ENCODE measurements at regions not wholly inside any gene's neighbourhood (a gene's known extent, or its start where the extent isn't known, plus 50 kb on each side); places are given as distances from the start of the nearest gene placed in this dataset.

- Histone ChIP-seq H3K9me3 (no peaks in the 10 kb centered on the region), H3K4me1 (peaks cover 25% of the 10 kb centered on the region), H3K4me3 (no peak overlapping the region), H3K36me3 (ENCODE audit: insufficient read depth in 1 of 2, low read depth in 1 of 2) (no peaks in the 10 kb centered on the region), H3K27me3 (ENCODE audit: insufficient read depth in 3 of 3, low read length in 2 of 3) (no peaks in the 10 kb centered on the region), H3K27ac (no peak overlapping the region)
- intact Hi-C loops (cut with DNase I): loop anchor here in 1 of 2 donors (10.0 kb wide), 2 partner anchors 145 to 325 kb away; partner anchors contain the start of gene ARHGAP5
- 50 to 85% (median 82%) methylated on average over 1 of the region's 1 CpG for WGBS, 3 donors
- ATAC-seq (no peak), DNase-seq (no peak)
- TF ChIP-seq CTCF (IDR thresholded peaks at IDR 0.05): no peak
Measured at GRCh38 chr14:31930070-31930469, 147.0 kb upstream of the ARHGAP5 start.

- TF ChIP-seq CTCF (IDR thresholded peaks at IDR 0.05): no peak
- Histone ChIP-seq H3K9me3 (no peaks in the 10 kb centered on the region), H3K4me3 (no peak overlapping the region), H3K27me3 (ENCODE audit: insufficient read depth in 3 of 3, low read length in 2 of 3) (no peaks in the 10 kb centered on the region), H3K4me1 (peaks cover 28% of the 10 kb centered on the region), H3K27ac (no peak overlapping the region), H3K36me3 (ENCODE audit: insufficient read depth in 1 of 2, low read depth in 1 of 2) (no peaks in the 10 kb centered on the region)
- ATAC-seq: no peak
- DNase-seq: no peak
- WGBS, 3 donors: 77 to 88% (median 79%) methylated on average over 3 of the region's 3 CpGs
- intact Hi-C loops (cut with DNase I): loop anchor here in 1 of 2 donors (10.0 kb wide), 2 partner anchors 144 to 324 kb away; partner anchors contain the start of gene ARHGAP5
Measured at GRCh38 chr14:31930493-31931240, 146.4 kb upstream of the ARHGAP5 start.

- intact Hi-C loops (cut with DNase I): loop anchor here in 1 of 2 donors (10.0 kb wide), 2 partner anchors 142 to 322 kb away; partner anchors contain the start of gene ARHGAP5
- DNase-seq (no peak), ATAC-seq (no peak)
- Histone ChIP-seq H3K4me3 (no peak overlapping the region), H3K4me1 (peaks cover 12% of the 10 kb centered on the region), H3K9me3 (no peaks in the 10 kb centered on the region), H3K36me3 (ENCODE audit: insufficient read depth in 1 of 2, low read depth in 1 of 2) (no peaks in the 10 kb centered on the region), H3K27me3 (ENCODE audit: insufficient read depth in 3 of 3, low read length in 2 of 3) (no peaks in the 10 kb centered on the region), H3K27ac (no peak overlapping the region)
- TF ChIP-seq CTCF (IDR thresholded peaks at IDR 0.05): no peak
- 85 to 90% (median 87%) methylated on average over 5 of the region's 5 CpGs for WGBS, 3 donors
Measured at GRCh38 chr14:31932675-31933074, 144.4 kb upstream of the ARHGAP5 start.

GRCh38 chr14:31933716-31934115 lies 143.4 kb upstream of the ARHGAP5 start:
- no peaks in the 10 kb centered on the region for H3K27me3 ChIP-seq (ENCODE audit: insufficient read depth in 3 of 3, low read length in 2 of 3)
- peaks cover 12% of the 10 kb centered on the region for H3K4me1 ChIP-seq
- ATAC-seq (no peak), DNase-seq (no peak)
- 36 to 48% (median 43%) methylated on average over 3 of the region's 3 CpGs for WGBS, 3 donors
- H3K27ac ChIP-seq: no peak overlapping the region
- no peaks in the 10 kb centered on the region for H3K9me3 ChIP-seq
- no peak overlapping the region for H3K4me3 ChIP-seq
- TF ChIP-seq CTCF (IDR thresholded peaks at IDR 0.05): no peak
- no peaks in the 10 kb centered on the region for H3K36me3 ChIP-seq (ENCODE audit: insufficient read depth in 1 of 2, low read depth in 1 of 2)
- intact Hi-C loops (cut with DNase I): loop anchor here (2.0 to 10.0 kb wide), 3 partner anchors 141 to 321 kb away; partner anchors contain the start of gene ARHGAP5 (in 1 of the 2)
